Chondrocyte (in vitro differentiated cells): ENCODE measurements at regions not wholly inside any gene's neighbourhood (a gene's known extent, or its start where the extent isn't known, plus 50 kb on each side); places are given as distances from the start of the nearest gene placed in this dataset.
A peak's percentile ranks its signal among the peaks of the same experiment; 100 is the strongest.

ENCODE experiments used
- DNase-seq: peaks from one replicate; pipeline ENCODE4 v3.0.0; 2021; ENCODE audit warnings: mixed read lengths, low spot score
- H3K27ac Mint-ChIP-seq: one replicate; pipeline ENCODE4 v1.8.0; 2021; ENCODE audit warnings: mild to moderate bottlenecking, moderate library complexity, mixed read lengths; ENCODE audit not compliant: unreplicated experiment
- H3K27me3 Mint-ChIP-seq: 2 replicates; pipeline ENCODE4 v1.8.0; 2021; ENCODE audit warnings: low read depth, mixed read lengths
- H3K36me3 Mint-ChIP-seq: 2 replicates; pipeline ENCODE4 v1.8.0; 2021; ENCODE audit warnings: low read depth, mixed read lengths
- H3K4me1 Mint-ChIP-seq: 2 replicates; pipeline ENCODE4 v1.8.0; 2021; ENCODE audit warnings: low read depth, mild to moderate bottlenecking, mixed read lengths
- H3K4me3 Mint-ChIP-seq: one replicate; pipeline ENCODE4 v1.8.0; 2021; ENCODE audit warnings: mild to moderate bottlenecking, moderate library complexity, mixed read lengths; ENCODE audit not compliant: unreplicated experiment
- H3K9me3 Mint-ChIP-seq: 2 replicates; pipeline ENCODE4 v1.8.0; 2021; ENCODE audit warnings: low read depth, mixed read lengths
- TF ChIP-seq, protein P1 (sequence below): fragments of 200-600 bp; sonication (generic); IDR thresholded peaks from 2 replicates; pipeline ENCODE4 v1.5.0; 2021; ENCODE audit warnings: antibody characterized with exemption, mild to moderate bottlenecking, moderate library complexity

DNA sequence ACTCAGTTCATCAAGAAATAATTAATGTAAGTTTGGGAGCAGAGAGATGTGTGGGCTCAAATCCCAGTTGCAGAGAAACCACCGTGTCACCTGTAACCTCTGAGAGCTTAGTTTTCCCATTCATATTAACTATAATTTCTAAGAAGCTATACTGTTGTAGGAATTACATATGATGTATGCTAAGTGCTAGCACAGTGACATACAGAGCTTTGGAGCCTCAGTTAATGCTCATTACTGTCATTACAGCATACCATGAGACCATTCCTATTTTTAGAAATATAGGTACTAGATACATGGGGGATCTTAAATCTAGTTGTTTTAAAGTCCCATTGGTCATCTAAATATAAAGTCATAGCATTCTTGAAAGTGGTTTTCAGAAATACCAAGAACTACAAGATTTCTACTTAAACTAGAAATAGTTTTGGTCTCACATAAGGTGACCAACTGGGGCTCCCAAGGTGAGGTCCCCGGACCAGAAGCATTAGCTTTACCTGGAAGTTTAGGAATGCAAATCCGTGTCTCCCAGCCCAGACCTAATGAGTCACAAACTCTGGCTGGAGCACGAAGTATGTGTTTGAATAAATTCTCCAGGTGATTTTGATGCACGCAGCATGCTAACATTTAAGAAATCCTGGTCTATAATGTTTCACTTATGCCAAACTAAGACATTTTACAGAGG is 144.6 kb downstream of the LACC1 start:
- H3K27ac Mint-ChIP-seq: no peak overlapping the region
- TF ChIP-seq, protein P1, sequence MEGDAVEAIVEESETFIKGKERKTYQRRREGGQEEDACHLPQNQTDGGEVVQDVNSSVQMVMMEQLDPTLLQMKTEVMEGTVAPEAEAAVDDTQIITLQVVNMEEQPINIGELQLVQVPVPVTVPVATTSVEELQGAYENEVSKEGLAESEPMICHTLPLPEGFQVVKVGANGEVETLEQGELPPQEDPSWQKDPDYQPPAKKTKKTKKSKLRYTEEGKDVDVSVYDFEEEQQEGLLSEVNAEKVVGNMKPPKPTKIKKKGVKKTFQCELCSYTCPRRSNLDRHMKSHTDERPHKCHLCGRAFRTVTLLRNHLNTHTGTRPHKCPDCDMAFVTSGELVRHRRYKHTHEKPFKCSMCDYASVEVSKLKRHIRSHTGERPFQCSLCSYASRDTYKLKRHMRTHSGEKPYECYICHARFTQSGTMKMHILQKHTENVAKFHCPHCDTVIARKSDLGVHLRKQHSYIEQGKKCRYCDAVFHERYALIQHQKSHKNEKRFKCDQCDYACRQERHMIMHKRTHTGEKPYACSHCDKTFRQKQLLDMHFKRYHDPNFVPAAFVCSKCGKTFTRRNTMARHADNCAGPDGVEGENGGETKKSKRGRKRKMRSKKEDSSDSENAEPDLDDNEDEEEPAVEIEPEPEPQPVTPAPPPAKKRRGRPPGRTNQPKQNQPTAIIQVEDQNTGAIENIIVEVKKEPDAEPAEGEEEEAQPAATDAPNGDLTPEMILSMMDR: no peak
- peaks cover 2% of the 10 kb centered on the region for H3K9me3 Mint-ChIP-seq
- no peaks in the 10 kb centered on the region for H3K36me3 Mint-ChIP-seq
- H3K4me3 Mint-ChIP-seq: no peak overlapping the region
- DNase-seq: no peak
- H3K4me1 Mint-ChIP-seq: peaks cover 29% of the 10 kb centered on the region
- H3K27me3 Mint-ChIP-seq: no peaks in the 10 kb centered on the region

DNA sequence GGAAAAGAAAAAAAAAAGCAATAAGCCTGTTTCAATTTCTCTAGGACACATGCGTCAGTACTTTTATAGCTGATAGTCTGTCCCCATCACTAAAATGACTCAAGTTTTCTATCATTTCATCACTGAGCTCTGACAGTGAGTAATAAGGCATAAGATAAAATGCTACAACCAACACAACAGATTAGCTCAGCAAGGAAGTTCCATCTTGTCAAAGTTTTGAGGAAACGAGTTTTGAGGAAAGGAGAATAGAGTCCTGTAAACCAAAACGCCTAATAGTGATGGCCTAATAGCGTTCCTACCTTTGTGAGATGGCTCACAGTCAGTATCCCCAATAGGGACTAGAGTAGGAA is 145.1 kb downstream of the LACC1 start:
- Mint-ChIP-seq H3K4me3 (no peak overlapping the region), H3K4me1 (peaks cover 25% of the 10 kb centered on the region), H3K27ac (no peak overlapping the region), H3K27me3 (no peaks in the 10 kb centered on the region), H3K36me3 (no peaks in the 10 kb centered on the region), H3K9me3 (peaks cover 2% of the 10 kb centered on the region)
- TF ChIP-seq, protein P1: no peak
- no peak for DNase-seq

DNA sequence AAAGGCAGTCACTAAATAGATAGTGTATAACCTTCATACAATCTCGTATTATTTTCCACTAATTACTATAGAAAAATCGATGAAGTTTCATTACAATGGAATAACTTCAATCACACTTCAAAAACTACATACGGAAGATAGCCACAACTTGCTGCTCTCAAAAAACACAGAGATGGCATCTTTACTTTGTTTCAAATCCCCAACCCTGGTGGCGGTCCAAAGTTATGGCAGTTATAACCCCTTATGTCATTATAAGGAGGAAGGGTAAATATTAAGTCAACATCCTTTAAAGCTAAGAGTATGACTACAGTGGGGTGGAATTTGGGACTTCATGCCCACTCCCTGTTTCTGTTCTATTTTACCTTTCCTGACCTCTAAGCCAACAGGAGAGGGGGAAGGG is 146.5 kb downstream of the LACC1 start:
- no peak for DNase-seq
- H3K4me3 Mint-ChIP-seq: no peak overlapping the region
- H3K36me3 Mint-ChIP-seq: no peaks in the 10 kb centered on the region
- TF ChIP-seq, protein P1: peak; percentile 30
- peaks cover 30% of the 10 kb centered on the region for H3K4me1 Mint-ChIP-seq
- no peaks in the 10 kb centered on the region for H3K27me3 Mint-ChIP-seq
- peaks cover 2% of the 10 kb centered on the region for H3K9me3 Mint-ChIP-seq
- H3K27ac Mint-ChIP-seq: no peak overlapping the region

DNA sequence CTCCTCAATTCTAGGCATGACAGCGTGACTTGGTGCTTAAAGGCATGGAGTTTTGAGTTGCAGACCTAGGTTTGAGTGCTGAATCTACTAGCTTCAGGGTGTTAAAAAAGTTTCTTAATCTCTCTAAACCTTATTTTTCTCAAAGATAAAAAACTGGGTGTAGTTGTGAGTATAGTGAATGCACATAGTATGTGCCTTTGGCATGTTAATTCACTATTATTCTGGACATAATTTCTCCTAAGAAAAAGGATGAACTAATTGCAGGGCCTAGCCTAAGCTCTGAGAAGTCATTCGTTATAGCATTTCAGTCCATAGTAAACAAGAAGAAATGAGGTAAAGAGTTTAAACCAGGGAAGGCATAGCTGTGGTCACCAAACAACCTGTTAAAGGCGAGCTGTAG is 149.0 kb downstream of the LACC1 start:
- Mint-ChIP-seq H3K27me3 (no peaks in the 10 kb centered on the region), H3K36me3 (no peaks in the 10 kb centered on the region), H3K4me1 (peaks cover 11% of the 10 kb centered on the region), H3K27ac (no peak overlapping the region), H3K9me3 (peaks cover 2% of the 10 kb centered on the region), H3K4me3 (no peak overlapping the region)
- TF ChIP-seq, protein P1: no peak
- no peak for DNase-seq

DNA sequence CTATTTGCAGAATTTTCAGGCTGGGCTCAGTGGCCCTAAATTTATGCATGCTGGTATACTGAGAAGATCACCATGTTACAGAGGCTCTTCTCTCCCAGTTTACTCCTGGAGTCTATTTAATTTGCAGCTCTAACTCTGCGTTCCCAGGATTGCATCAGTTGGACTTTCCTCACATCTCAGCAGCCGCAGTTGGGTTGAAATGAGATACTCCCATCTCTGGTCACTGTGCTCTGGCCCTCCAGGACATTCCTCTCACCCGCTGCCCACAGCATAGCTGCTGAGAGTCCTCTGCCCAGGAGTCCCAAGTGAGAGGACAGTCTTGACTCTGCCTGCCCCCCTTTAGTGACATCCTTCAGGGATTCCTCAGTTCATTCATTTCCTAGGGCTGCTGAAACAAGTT is 150.9 kb downstream of the LACC1 start:
- no peak for DNase-seq

More for the DNA sequence above, 150.9 kb downstream of the LACC1 start:
- H3K27me3 Mint-ChIP-seq: no peaks in the 10 kb centered on the region
- H3K4me3 Mint-ChIP-seq: no peak overlapping the region
- H3K27ac Mint-ChIP-seq: peak overlapping the region; percentile 57
- TF ChIP-seq, protein P1: no peak
- peaks cover 11% of the 10 kb centered on the region for H3K4me1 Mint-ChIP-seq
- peaks cover 12% of the 10 kb centered on the region for H3K36me3 Mint-ChIP-seq
- peaks cover 17% of the 10 kb centered on the region for H3K9me3 Mint-ChIP-seq
